Gastroesophageal sphincter (tissue), 4 donors: ENCODE measurements at regions not wholly inside any gene's neighbourhood (a gene's known extent, or its start where the extent isn't known, plus 50 kb on each side); places are given as distances from the start of the nearest gene placed in this dataset.

Experiments
- ATAC-seq: fragments of 150-250 bp; one replicate; pipeline ENCODE4 v1.9.1; 2016; ENCODE audit warnings: mild to moderate bottlenecking, moderate library complexity
- H3K27ac ChIP-seq, 4 donors: fragments of 200-600 bp; sonication (generic) in 3 of 4; 1 replicate in 3 of 4; 2 replicates in 1 of 4; pipeline ENCODE4 v1.5.1; 2016 to 2019
- H3K27me3 ChIP-seq: fragments of 200-600 bp; sonication (generic); one replicate; pipeline ENCODE4 v1.5.1; 2019
- H3K36me3 ChIP-seq, 2 donors: fragments of 200-600 bp; sonication (generic); one replicate each; pipeline ENCODE4 v1.5.1; 2019; ENCODE audit warnings: control low read depth in 1 of 2
- H3K4me1 ChIP-seq, 3 donors: fragments of 200-600 bp; sonication (generic); 1 replicate in 2 of 3; 2 replicates in 1 of 3; pipeline ENCODE4 v1.5.1; 2016 to 2019; ENCODE audit warnings: control low read depth in 2 of 3
- H3K4me3 ChIP-seq, 2 donors: fragments of 200-600 bp; sonication (generic); one replicate each; pipeline ENCODE4 v1.5.1; 2019; ENCODE audit warnings: mild to moderate bottlenecking in 1 of 2, moderate library complexity in 1 of 2
- H3K9me3 ChIP-seq, 3 donors: fragments of 200-600 bp; sonication (generic); one replicate each; pipeline ENCODE4 v1.5.1; 2017 to 2019; ENCODE audit warnings: control low read depth in 2 of 3
- EP300 ChIP-seq: sonication (generic); formaldehyde crosslinking; IDR thresholded peaks from one replicate; pipeline ENCODE4 v1.6.1; 2017; ENCODE audit warnings: antibody characterized with exemption, mild to moderate bottlenecking
- POLR2A ChIP-seq, 2 donors: fragments of 450-650 bp; IDR thresholded peaks; one replicate each; pipeline ENCODE4 v1.6.1; 2017; ENCODE audit warnings: antibody characterized with exemption in 2 of 2, mild to moderate bottlenecking in 2 of 2, moderate library complexity in 1 of 2
- POLR2AphosphoS5 ChIP-seq: sonication (generic); formaldehyde crosslinking; IDR thresholded peaks from one replicate; pipeline ENCODE4 v1.6.1; 2017; ENCODE audit warnings: antibody characterized with exemption
- WGBS, 2 donors: methylation state at CpG; one replicate each; pipeline ENCODE4 v1.1.5; 2018; ENCODE audit warnings: low coverage in 1 of 2; 5-methylcytosine and 5-hydroxymethylcytosine counted together
- TF ChIP-seq, protein P1 (sequence below), 4 experiments: fragments of 200-600 bp in 2 of 4; fragments of 450-650 bp in 2 of 4; sonication (generic) in 1 of 4; IDR thresholded peaks; one replicate each; pipeline ENCODE4 v1.5.1; 2017 to 2019; ENCODE audit warnings: antibody characterized with exemption in 4 of 4, mild to moderate bottlenecking in 2 of 4, moderate library complexity in 2 of 4

DNA sequence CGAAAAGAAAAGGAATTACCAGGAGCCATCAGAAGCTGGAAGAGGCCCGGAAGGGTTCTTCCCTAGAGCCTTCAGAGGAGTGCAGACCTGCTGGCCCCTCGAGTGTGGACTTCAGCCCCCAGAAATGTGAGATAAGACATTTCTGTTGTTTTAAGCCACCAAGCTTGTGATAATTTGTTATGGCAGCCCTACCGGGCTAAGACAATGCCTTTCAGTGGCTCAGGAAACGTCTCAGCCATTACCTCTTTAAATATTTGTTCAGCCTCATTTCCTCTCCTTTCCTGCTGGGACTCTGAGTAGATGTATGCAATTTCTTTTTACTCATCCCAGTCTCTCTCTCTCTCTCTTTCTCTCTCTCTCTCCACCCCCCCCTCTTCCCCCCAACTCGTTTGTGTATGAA, 174.7 kb upstream of the GRB10 start:
- H3K27ac ChIP-seq = no peak overlapping the region
- 54 to 63% methylated on average over 4 to 6 of the region's 6 CpGs for WGBS, 2 donors
- TF ChIP-seq POLR2A (IDR thresholded peaks at IDR 0.05) = no peak
- peaks cover 0 to 3% (median 0%) of the 10 kb centered on the region in 3 donors for H3K4me1 ChIP-seq
- no peak for ATAC-seq
- H3K36me3 ChIP-seq = no peaks in the 10 kb centered on the region
- no peak overlapping the region for H3K4me3 ChIP-seq
- H3K27me3 ChIP-seq = no peaks in the 10 kb centered on the region
- H3K9me3 ChIP-seq = no peaks in the 10 kb centered on the region

DNA sequence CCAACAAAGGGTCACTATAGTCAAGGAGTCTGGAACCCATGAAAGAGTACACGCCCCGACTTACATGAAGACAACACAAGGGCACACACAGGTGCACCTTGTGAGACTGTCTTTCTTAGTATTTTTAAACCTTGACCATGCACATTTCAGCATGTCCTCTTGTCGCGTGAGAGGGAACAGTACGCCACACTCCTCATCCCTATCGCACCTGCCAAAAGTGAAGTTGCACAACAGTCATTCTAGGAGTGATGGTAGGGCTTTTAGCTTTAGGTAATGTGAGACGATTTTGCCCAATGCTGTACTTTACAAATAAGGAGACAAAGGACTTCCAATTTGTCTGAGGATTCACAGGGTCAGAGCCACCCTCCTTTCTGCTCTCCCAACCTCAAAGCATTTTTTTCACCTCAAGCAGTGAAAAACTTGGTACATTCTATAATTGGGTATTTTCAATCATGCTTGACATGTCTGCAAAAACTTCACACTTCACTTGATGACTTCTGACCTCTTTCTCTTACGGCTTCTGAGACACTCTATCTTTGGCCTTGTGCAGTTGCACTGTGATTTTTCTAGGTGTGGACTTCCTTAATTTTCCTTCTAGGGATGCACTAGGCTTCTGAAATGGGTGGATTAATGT, 173.9 kb upstream of the GRB10 start:
- no peaks in the 10 kb centered on the region for H3K4me1 ChIP-seq
- TF ChIP-seq, protein P1, sequence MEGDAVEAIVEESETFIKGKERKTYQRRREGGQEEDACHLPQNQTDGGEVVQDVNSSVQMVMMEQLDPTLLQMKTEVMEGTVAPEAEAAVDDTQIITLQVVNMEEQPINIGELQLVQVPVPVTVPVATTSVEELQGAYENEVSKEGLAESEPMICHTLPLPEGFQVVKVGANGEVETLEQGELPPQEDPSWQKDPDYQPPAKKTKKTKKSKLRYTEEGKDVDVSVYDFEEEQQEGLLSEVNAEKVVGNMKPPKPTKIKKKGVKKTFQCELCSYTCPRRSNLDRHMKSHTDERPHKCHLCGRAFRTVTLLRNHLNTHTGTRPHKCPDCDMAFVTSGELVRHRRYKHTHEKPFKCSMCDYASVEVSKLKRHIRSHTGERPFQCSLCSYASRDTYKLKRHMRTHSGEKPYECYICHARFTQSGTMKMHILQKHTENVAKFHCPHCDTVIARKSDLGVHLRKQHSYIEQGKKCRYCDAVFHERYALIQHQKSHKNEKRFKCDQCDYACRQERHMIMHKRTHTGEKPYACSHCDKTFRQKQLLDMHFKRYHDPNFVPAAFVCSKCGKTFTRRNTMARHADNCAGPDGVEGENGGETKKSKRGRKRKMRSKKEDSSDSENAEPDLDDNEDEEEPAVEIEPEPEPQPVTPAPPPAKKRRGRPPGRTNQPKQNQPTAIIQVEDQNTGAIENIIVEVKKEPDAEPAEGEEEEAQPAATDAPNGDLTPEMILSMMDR (IDR thresholded peaks at IDR 0.05) = no peak
- TF ChIP-seq POLR2A (IDR thresholded peaks at IDR 0.05) (no peak), EP300 (no peak), POLR2AphosphoS5 (no peak)
- no peaks in the 10 kb centered on the region for H3K36me3 ChIP-seq
- ATAC-seq = no peak
- WGBS, 2 donors = 56 to 88% methylated on average over 3 to 8 of the region's 8 CpGs
- H3K9me3 ChIP-seq = no peaks in the 10 kb centered on the region
- no peak overlapping the region for H3K27ac ChIP-seq
- no peak overlapping the region for H3K4me3 ChIP-seq
- H3K27me3 ChIP-seq = no peaks in the 10 kb centered on the region

DNA sequence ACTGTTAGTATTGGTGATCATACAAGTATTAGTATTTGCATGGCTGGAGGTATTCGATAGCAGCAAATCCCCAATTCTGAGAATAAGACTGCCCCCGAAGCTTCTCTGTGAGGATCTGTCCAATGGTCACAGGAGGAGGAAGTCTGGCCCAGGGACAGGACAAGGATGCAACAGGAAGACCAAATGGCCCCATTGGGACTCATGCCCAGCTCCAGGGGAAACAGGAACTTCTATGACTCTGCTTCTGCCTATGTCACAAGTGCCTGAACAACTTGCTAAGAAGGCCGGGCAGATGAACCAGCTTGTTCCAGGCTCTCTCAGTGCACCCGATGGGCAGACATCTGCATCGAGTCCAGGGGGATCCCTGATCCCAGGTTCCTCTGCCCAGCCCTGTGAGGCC, 172.0 kb upstream of the GRB10 start:
- Histone ChIP-seq H3K36me3 (no peaks in the 10 kb centered on the region), H3K4me1 (no peaks in the 10 kb centered on the region), H3K27me3 (no peaks in the 10 kb centered on the region), H3K4me3 (no peak overlapping the region), H3K9me3 (peaks cover 0 to 4% (median 0%) of the 10 kb centered on the region in 3 donors), H3K27ac (no peak overlapping the region)
- WGBS, 2 donors = 60% methylated on average over 1 of the region's 5 CpGs; no CpG with 5 or more reads in 1 of the 2 donors
- ATAC-seq = peak; percentile 23
- TF ChIP-seq, protein P1 (IDR thresholded peaks at IDR 0.05) = no peak
- TF ChIP-seq EP300 = no peak
- no peak for TF ChIP-seq POLR2AphosphoS5
- no peak for TF ChIP-seq POLR2A (IDR thresholded peaks at IDR 0.05)

DNA sequence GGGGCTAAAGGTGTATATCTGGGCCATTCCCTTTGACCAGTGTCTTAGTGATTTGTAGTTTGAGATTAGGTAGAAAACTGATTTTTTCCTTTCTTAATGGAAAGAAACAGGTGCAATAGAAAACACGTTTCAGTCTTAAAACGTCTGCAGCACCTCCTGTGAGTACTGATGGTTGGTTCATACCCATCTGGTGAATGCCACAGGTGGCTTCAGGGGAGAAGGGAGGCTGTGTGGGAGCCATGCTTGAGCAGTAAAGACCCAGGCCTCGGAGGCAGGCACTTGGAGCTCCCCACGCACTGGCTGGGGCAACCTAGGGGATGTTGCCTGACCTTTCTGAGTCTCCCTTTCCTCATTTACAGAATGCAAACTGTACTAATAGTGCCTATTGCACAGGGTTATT, 171.5 kb upstream of the GRB10 start:
- no peak overlapping the region for H3K27ac ChIP-seq
- H3K36me3 ChIP-seq = no peaks in the 10 kb centered on the region
- 73 to 87% methylated on average over 2 to 4 of the region's 4 CpGs for WGBS, 2 donors
- H3K9me3 ChIP-seq = peaks cover 0 to 8% (median 0%) of the 10 kb centered on the region in 3 donors
- ATAC-seq = no peak
- no peaks in the 10 kb centered on the region for H3K27me3 ChIP-seq
- no peak overlapping the region for H3K4me3 ChIP-seq
- TF ChIP-seq EP300 (no peak), POLR2A (IDR thresholded peaks at IDR 0.05) (no peak)
- H3K4me1 ChIP-seq = no peaks in the 10 kb centered on the region

DNA sequence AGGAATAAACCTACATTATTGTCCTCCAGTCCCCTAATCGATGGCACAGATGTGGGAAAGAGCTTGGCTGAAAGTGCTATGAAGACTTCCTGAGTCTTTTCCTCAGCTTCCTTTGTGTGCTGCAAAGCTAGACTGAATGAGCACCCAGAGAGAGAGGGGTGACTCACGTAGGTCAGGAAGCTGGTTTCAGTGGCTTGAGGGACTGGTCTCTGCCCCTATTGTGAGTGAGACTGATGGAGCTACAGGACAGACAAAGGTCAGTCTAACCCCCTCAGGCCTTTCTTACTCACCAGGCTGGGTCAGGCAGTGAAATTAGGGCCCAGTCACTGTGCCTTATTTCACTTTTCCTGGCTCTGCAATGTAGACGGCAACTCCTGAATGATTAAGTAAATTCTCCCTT, 171.1 kb upstream of the GRB10 start:
- H3K36me3 ChIP-seq = no peaks in the 10 kb centered on the region
- H3K4me1 ChIP-seq = no peaks in the 10 kb centered on the region
- no peak overlapping the region for H3K4me3 ChIP-seq
- no peak overlapping the region for H3K27ac ChIP-seq
- ATAC-seq = peak; percentile 66
- no peaks in the 10 kb centered on the region for H3K27me3 ChIP-seq
- peaks cover 0 to 13% (median 0%) of the 10 kb centered on the region in 3 donors for H3K9me3 ChIP-seq
- TF ChIP-seq POLR2A (IDR thresholded peaks at IDR 0.05) = no peak
- no peak for TF ChIP-seq EP300
- TF ChIP-seq, protein P1 (IDR thresholded peaks at IDR 0.05) = no peak
- TF ChIP-seq POLR2AphosphoS5 = no peak
- WGBS, 2 donors = 33 to 92% methylated on average over 2 of the region's 3 CpGs

DNA sequence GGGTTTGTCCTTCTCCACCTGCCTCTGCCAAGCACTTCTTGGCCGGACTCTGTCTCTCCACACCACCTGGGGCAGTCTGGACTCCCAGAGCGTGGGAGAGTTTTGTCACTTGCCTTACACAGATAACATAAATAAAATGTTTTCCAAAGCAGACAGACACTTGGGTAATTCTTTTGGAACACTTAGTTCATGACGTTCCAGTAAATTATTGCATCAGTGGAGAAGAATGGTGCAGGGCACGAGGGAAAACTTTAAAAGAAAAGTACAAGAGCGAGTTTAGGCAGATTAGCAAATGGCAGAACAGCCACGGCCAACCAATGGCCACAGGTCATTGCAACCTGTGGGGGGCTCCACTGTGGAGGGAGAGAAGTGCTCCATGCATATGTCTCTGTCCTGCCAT, 170.6 kb upstream of the GRB10 start:
- Histone ChIP-seq H3K4me3 (no peak overlapping the region), H3K36me3 (no peaks in the 10 kb centered on the region), H3K4me1 (no peaks in the 10 kb centered on the region), H3K27ac (no peak overlapping the region), H3K27me3 (no peaks in the 10 kb centered on the region), H3K9me3 (peaks cover 0 to 18% (median 0%) of the 10 kb centered on the region in 3 donors)
- TF ChIP-seq, protein P1 (IDR thresholded peaks at IDR 0.05) = no peak
- TF ChIP-seq EP300 (no peak), POLR2A (IDR thresholded peaks at IDR 0.05) (no peak)
- ATAC-seq = peak; percentile 47
- 56 to 59% methylated on average over 4 to 6 of the region's 6 CpGs for WGBS, 2 donors
